GM18505 (cell line): ENCODE measurements at regions not wholly inside any gene's neighbourhood (a gene's known extent, or its start where the extent isn't known, plus 50 kb on each side); places are given as distances from the start of the nearest gene placed in this dataset.

Experiments
- ATAC-seq: cut with Tn5 transposase; IDR thresholded peaks from one replicate; pipeline ENCODE4 v1.9.1; 2021; ENCODE audit not compliant: unreplicated experiment
- POLR2A ChIP-seq: IDR thresholded peaks from 4 replicates; pipeline ENCODE4 v1.6.1; 2011; ENCODE audit warnings: borderline replicate concordance; ENCODE audit not compliant: insufficient read depth, insufficient read length; ENCODE audit errors: extremely low read depth

DNA sequence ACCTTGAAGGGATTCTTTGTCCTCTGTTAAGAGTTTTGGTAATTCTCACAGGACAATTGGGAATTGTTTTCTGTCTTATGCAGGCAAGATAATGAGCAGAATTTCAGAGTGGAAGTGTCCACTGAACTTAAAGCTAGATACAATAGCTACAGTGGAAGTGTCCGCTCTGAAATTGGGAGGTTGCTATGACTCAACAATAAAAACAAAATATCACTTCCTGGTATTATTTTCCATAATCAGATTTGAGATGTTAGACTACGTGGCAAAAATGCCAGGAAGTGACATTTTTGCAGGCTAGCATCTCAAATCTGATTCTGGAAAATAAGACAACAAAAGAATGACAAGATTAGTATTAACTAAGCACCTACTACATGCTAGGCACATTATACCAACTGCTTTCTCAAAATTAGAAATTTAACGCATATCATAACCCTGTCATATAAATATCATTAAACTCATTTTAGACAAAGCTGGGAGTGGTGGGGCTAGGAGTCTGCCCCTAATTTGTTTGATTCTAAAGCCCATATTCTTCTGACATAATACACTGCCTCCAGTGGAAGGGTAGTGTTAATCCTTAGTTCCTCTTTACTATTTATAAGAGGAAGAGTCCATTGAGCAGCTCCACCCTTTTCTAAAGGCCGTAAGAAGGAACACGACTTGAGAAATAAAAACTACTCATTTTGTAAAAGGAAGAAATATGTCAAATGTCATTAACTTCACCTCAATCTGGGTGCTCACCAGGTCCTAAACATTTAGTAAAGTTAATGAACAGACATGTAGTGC is 266.9 kb upstream of the STT3B start:
- no peak for ATAC-seq

DNA sequence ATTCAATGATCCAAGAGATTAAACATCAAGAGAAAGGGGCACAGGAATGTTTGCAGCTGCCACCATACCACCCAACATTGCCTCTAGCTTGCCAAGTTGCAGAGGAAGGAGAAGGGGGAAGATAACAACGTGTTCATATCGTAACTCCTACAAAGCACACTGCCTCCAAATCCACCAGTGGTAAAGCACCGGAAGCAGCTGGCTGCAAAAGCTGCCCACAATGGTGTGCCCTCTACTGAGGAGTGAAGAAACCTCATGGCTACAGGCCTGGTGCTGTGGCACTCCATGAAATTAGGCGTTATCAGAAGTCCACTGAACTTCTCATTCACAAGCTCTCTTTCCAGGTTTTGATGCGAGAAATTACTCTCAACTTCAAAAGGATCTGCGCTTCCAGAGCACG is 263.9 kb upstream of the STT3B start:
- no peak for ATAC-seq
- no peak for TF ChIP-seq POLR2A

More for the DNA sequence above, 266.9 kb upstream of the STT3B start:
- no peak for TF ChIP-seq POLR2A

DNA sequence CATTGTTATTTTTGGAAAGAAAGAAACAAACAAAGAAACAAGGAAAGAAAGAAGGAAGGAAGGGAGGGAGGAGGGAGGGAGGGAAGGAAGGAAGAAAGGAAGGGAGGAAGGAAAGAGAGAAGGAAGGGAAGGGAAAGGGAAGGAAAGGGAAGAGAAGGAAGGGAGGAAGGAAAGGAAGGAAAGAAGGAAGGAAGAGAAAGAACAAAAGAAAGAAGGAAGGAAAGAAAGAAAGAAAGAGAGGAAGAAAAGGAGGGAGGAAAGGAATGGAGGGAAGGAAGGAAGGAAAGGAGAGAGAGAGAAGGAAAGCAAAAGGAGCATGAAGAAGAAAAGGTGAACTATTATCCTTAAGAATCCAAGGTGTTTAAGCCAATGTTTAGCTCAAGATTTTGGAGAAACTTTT is 262.7 kb upstream of the STT3B start:
- TF ChIP-seq POLR2A, result no peak
- no peak for ATAC-seq

DNA sequence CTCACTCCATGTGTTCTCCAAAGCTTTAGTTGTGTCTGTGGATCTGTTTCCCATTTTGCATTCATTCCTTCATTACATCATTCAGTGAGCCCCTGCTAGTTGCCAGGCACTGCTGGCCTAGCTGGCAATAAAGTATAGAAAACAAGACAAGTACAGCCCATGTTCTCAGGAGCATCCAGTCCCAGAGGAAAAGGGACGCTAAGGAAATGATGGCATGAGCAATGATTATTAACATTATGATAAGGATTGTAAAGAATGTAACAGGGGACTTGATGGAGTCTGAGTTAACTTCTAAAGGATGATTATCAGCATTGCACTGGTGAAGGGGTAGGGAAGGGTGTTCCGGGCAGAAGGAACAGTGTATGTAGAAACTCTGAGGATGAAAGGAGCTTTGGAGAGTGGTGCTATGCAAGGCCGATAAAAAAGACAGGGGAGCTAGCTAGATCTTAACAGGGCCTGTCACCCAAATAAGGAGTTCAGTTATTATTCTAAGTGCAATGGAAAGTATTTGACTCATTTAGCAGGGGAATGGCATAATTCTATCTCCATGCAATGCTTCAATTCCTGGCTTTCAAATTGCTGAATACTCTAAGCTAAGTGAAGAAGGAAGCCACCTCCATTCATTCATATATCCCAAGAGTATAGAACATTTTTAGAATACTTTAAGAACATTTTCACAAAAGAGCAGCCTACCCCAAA is 258.2 kb upstream of the STT3B start:
- no peak for ATAC-seq
- TF ChIP-seq POLR2A, result no peak

DNA sequence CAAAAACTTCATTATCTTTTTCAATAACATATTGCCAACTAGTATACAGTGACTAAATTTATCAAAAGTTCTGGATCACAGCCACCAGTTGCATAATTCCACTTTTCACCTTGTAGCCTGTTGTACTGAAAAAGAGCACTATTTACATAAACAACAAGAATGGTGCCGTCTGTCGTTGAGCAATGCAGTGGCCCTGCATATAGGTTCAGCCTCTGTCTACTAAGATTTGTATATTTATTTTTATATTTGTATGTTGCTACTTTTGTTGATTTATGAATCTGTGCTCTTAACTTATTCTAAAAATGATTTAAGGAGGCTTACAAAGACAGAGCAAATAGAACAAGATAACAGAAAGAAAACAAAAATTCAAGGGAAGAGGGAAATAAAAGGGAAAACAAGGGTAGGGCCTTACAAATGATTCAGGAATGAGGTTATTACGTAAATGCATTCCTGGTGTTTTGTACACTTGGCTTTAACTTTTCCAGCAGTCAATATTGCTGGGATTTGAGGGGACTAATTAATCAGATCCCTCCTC is 257.6 kb upstream of the STT3B start:
- TF ChIP-seq POLR2A, result no peak
- no peak for ATAC-seq

DNA sequence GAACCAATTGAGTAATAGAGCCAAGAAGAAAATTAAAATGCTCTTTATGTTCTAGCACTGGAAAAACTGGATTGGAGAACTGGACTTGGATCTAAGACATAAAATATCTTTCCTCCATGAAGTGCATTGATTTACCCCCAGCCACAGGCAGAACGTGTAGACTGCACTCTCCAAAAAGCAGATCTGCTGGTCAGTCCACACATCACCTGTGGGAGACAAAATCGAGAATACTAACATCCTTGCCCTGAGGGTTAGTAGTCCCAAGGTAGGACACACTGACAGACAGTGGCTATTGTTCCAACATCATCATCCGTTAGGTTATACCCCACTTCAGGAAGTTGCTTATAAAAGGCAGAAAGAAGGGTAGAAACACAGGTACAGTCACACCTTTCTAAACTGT is 257.1 kb upstream of the STT3B start:
- ATAC-seq, result no peak

DNA sequence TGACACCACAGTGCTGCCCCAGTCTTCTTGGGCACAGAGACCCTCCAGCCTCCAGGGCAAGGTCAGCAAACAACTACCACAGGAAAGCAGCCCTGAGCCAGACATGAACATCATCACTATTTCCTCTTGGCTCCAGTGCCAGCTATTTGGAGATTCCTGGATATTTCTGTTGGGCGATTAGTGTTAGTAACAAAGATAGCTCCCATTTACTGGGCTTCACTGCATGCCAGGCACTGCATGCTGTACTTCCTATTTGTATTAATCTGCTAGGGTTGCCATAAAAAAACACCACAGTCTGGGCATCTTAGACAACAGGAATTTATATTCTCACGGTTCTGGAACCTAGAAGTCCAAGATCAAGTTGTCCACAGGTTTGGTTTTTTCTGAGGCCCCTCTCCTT is 255.1 kb upstream of the STT3B start:
- no peak for ATAC-seq
- no peak for TF ChIP-seq POLR2A

More for the DNA sequence above, 257.1 kb upstream of the STT3B start:
- TF ChIP-seq POLR2A, result no peak

DNA sequence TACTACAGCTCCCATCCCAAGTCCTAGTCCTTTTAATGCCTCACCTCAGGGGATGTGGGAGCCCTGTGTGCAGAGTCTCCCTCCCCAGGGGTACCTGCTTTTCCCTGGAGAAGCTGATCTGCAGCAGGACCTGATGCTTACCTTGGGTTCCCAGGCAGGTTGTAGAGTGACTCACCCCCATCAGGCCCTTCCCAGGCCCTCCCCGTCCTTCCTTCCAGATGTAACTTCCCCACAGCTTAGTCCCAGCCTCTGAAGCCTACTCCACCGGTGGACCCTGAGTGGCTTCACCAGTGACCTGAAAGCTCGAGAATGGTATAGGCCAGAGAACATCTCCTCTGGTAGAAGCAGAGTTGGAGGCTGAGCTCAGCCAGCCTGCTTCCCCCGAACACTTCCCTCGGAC is 254.2 kb upstream of the STT3B start:
- no peak for TF ChIP-seq POLR2A
- no peak for ATAC-seq

DNA sequence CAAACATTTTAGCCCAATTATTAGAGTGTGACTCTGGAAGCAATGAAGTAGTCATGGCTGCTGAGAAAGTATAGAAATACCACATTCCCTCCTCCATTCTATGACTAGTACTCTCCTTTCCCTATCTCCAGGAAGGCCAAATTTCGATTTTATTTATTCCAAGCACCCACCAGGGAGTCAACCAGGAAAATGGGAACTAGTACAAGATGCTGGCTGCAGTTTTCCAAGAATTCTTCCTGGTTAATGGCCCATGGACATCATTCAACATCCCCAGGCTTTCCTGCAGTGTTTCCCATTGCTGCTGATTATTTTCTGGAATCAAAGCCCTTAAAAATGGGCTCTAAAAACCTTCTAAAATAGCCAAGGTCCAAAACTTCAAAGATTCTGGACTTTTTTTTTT is 247.9 kb upstream of the STT3B start:
- ATAC-seq, result no peak
- TF ChIP-seq POLR2A, result no peak

DNA sequence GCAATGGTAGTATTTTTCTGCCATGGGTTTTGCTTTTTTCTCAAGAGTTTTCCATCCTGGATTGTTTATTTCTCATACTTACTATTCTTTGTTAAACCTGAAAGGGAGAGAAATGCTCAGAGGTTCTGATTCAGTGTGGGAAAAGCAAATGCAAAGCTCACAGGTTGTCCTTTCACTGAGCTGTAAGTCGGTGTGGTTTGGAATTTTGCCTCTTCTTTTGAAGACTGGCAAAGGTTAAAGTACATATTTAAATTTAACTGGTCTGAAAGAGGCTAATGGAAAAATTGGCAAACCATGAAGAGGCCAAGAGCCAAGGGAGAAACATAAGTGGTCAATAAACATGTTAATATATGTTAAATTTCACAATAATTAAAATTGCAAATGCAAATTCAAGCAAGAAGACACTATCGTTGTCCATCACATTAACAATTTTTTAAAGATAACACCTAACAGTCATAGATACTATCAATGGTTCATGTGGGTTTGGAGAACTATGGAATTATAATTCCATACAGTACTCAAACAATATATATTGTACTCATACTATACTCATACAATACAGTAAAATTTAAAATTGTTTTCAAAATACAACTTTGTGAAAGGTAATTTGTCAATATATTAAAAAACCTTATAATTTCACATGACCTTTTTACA is 246.8 kb upstream of the STT3B start:
- ATAC-seq, result no peak
- no peak for TF ChIP-seq POLR2A

DNA sequence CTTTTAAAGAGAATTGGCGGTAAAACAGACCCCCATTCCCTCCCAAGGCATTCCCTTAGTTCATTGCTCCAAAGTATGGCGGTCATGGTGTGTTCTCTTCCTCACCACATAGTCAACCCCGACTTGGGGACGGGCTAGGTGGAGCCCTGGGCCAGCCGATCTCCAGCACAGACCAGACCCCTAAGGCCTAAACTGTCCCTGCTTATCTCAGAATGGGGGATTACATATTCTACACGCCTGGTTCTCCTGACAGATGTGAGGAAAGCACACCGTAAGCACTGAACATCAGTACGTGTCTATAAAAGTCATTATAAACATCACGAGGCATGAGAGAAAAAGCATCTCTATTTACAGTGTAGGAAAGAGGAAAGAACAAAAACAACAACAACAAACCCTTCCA is 244.5 kb upstream of the STT3B start:
- no peak for TF ChIP-seq POLR2A
- no peak for ATAC-seq

DNA sequence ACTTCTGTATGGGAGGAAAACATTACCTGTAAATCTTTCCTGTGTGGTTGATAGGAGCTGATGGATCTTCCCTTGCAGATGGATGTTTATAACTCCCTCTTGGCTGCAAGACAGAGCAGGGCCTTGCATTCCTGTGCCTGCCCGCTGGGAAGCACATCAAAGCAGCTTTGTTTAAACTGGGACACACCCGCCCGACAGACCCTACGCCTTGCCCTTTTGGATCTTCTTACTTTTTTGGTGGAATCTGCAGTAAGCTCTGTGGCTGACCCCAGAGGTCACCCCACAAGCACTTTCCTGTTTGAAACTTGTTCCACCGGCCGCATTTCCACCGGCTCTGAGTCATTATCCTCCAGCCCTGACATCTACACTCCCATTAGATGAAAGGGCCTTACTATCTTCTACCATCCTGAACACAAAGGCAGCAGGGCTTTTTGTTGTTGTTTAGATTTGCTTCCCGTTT is 244.1 kb upstream of the STT3B start:
- no peak for ATAC-seq

DNA sequence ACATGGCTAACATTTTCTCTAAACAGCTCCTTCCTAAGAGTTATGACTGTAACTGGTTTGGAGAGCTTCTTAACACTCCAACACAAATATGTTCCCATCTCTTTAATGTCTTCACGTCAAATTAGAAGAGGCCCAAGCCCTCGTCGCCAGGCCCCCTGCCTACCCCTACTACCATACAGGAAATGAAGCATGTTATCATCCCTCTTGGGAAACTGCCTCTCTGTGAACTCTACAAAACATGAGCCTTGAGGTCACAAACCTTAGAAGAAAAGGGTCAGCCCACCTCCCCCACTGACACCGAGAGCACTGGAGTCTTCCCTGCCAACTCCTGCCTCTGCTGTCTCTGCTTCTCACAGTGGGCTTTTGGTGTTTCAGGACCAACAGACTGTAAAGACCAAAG is 243.1 kb upstream of the STT3B start:
- no peak for TF ChIP-seq POLR2A
- ATAC-seq, result no peak

More for the DNA sequence above, 244.1 kb upstream of the STT3B start:
- no peak for TF ChIP-seq POLR2A
